Hepatic stellate cell (primary cell): ENCODE measurements at regions not wholly inside any gene's neighbourhood (a gene's known extent, or its start where the extent isn't known, plus 50 kb on each side); places are given as distances from the start of the nearest gene placed in this dataset.

ENCODE experiments used
- DNase-seq: peaks from one replicate; pipeline ENCODE4 v3.0.0; 2011; ENCODE audit warnings: low spot score

GRCh38 chr2:64829525-64829924, 159.7 kb upstream of the SLC1A4 start:
- no peak for DNase-seq

GRCh38 chr2:64831134-64831976, 157.8 kb upstream of the SLC1A4 start:
- DNase-seq = peak; percentile 92

- DNase-seq = no peak
Observed at GRCh38 chr2:64831977-64832328, 157.2 kb upstream of the SLC1A4 start.

GRCh38 chr2:64832936-64833335, 156.3 kb upstream of the SLC1A4 start:
- DNase-seq = no peak

- DNase-seq = no peak
Observed at GRCh38 chr2:64836566-64836965, 152.6 kb upstream of the SLC1A4 start.

- no peak for DNase-seq
Observed at GRCh38 chr2:64837116-64837731, 152.0 kb upstream of the SLC1A4 start.

- no peak for DNase-seq
Observed at GRCh38 chr2:64837925-64838641, 151.1 kb upstream of the SLC1A4 start.

GRCh38 chr2:64838817-64839216, 150.4 kb upstream of the SLC1A4 start:
- peak; percentile 80 for DNase-seq

GRCh38 chr2:64839844-64840243, 149.4 kb upstream of the SLC1A4 start:
- DNase-seq = no peak

- no peak for DNase-seq
Observed at GRCh38 chr2:64840426-64840881, 148.7 kb upstream of the SLC1A4 start.

- no peak for DNase-seq
Observed at GRCh38 chr2:64841461-64841860, 147.7 kb upstream of the SLC1A4 start.

GRCh38 chr2:64842030-64842429, 147.2 kb upstream of the SLC1A4 start:
- DNase-seq = no peak

- DNase-seq = no peak
Observed at GRCh38 chr2:64844087-64844486, 145.1 kb upstream of the SLC1A4 start.

GRCh38 chr2:64845273-64845905, 143.8 kb upstream of the SLC1A4 start:
- DNase-seq = no peak

GRCh38 chr2:64846177-64846576, 143.0 kb upstream of the SLC1A4 start:
- DNase-seq = no peak

GRCh38 chr2:64847930-64848329, 141.3 kb upstream of the SLC1A4 start:
- no peak for DNase-seq

GRCh38 chr2:64848363-64848762, 140.8 kb upstream of the SLC1A4 start:
- no peak for DNase-seq

GRCh38 chr2:64848945-64849344, 140.3 kb upstream of the SLC1A4 start:
- no peak for DNase-seq

GRCh38 chr2:64850642-64851041, 138.6 kb upstream of the SLC1A4 start:
- no peak for DNase-seq

- DNase-seq = no peak
Observed at GRCh38 chr2:64852771-64853241, 136.4 kb upstream of the SLC1A4 start.

GRCh38 chr2:64853306-64853705, 135.9 kb upstream of the SLC1A4 start:
- no peak for DNase-seq

- DNase-seq = no peak
Observed at GRCh38 chr2:64853894-64854293, 135.3 kb upstream of the SLC1A4 start.
